Kidney tubule cell (primary cell): ENCODE measurements at regions not wholly inside any gene's neighbourhood (a gene's known extent, or its start where the extent isn't known, plus 50 kb on each side); places are given as distances from the start of the nearest gene placed in this dataset.
A peak's percentile ranks its signal among the peaks of the same experiment; 100 is the strongest.

Source experiments
- DNase-seq: peaks from one replicate; pipeline ENCODE4 v3.0.0-alpha.2; 2018; ENCODE audit warnings: low spot score

DNA sequence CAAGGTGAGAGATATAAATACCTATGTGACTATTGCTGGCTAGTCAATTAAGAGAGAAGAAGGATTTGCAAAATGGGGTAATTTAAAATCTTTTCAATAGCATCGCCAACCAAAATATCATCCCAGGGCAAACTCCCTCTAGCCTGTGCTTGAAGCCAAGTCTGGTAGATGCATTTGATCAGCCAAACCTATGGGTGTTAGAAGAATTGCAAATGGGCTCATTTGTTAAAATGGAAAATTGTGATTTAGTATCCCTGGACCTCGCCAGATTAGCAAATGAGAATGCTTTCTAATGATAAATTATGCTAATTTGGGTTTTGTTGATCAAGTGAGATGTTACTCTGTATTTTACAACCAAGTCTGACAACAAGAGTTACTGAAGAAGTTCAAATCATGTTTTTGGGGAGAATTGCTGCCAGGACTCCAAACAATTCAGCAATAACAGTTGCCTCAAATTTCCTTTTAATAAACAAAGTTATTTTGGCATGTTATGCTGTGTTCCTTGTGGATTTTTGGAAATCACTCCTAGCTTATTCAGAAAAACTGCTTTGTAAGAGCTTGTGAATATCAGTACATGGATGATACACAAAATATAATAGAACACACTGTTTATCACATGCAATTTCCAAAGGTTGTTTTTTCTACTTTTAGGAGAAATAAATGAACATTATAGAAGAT, 272.5 kb upstream of the PARD3B start:
- DNase-seq = no peak

DNA sequence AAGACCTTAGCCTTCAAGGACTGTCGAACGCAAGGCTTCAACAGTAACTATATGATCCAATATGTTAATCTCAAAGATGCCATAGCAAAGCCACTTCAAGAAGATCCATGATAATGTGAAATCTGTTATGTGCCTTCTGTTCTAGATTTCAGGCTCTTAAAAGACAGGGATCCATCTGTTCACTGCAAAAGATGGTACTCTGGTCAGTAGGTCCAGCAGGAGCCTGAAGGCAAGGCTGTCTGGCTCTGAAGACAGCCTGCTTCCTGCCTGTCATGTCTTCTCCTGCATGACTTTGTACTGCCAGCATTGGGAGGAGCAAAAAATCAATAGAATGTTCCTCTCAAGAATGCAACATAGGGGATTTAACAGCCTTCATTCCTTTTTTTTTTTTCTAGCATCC, 270.8 kb upstream of the PARD3B start:
- DNase-seq = no peak

DNA sequence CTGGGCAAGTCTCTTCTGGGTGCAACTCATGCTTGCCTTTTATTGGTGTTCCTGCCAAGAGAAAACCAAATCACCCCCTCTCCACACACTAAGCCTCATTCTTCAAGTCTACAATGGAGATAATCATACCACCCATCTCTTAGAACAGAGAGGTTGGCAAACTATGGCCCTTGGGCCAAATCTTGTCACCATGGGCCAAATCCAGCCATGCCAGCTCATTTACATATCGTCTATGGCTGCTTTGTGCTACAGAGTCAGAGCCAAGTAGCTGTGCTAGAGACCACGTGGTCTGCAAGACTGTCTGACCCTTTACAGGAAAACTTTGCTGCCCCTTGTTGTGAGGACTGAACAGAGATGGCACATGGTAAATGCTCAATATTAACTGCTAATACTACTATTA, 270.3 kb upstream of the PARD3B start:
- DNase-seq = no peak

DNA sequence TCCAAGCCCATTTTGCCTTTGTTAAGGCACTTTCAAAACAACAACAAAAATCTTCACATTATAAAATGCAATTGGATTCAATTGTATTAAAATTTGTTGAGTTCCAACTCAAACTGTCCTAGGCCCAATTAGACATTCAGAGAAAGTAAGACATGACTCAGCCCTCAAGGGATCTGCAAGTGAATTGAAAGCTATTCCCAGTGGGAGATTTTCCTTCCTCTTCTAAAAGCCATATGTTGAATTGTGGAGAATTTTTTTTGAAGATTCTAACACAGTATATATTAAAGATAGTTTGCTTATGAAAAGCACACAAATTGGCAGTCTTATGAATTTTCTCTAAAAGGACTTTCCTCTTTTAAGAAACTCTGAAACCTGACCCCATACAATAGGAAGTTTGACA, 268.0 kb upstream of the PARD3B start:
- DNase-seq = no peak

DNA sequence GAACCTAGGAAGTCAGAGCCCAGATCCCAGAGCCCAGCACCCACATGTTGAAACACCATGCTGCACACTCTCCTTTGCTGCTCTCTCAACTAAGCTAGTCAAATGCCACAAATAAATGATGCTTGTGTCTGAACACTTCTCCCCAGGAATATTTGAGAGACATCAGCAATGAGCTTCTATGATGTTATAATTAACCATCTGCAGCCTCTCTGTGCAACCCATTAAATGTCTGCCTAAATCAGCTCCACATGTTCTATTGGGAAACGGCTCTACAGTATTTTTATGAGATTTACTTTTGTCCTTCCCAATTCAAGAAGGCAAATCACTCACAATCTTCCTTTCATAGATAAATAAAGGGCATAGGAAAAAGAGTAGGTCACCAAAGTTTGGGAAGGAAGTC, 266.8 kb upstream of the PARD3B start:
- no peak for DNase-seq

DNA sequence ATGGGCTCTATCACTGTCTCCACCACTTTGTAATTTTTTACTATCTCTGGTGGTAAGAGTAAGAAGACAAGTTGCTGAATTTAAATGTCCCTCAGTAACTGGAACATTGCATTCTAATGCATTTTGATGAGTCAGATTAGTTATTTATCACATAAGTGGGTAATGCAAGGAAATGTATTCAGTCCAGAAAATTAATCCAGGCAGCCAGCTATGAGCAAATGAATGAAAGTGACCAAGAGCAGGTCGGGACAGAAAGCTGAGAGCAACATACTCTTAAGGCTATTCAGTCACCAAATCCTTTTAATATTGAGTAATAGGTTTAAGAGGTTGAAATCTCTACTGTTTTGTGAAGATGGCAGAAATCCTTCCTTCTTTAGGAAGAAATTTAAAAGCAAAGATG, 265.5 kb upstream of the PARD3B start:
- peak; percentile 6 for DNase-seq

DNA sequence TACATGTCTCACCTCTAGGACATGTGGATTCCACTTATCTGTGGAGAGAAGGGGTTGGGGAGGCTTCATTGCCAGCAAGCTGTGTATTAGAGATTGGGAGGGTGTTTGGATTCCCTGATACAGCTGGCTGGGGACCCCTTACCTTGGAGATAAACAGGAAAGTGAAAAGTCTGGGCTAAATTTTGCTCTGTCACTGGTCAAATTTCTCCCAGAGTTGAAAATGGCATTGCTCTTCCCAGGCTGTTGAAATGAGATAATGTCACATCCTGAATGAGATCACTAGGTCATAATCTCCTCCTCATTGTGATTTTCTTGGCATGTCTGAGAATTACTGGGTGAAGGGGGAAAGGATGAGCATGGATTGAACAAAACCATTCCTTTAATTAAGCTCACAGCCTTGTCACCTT, 265.0 kb upstream of the PARD3B start:
- DNase-seq = peak; percentile 32

DNA sequence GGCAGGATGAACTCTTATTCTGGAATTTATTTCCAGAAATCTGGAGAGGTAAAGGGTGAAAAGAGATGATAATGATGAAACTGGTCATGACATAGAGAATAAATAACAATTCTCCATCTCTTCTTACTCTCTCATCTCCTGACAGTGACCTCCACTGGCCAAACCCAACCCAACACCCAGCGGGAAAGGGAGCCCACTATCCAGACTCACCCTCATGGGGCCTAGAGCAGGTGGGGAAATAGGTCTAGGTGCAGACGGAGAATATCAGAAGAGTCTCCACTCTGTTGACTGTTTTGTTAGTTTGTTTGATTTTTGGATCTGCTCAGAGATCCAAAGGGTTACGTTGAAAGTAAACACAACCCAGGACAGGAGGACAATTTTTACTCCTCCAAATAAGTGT, 263.2 kb upstream of the PARD3B start:
- DNase-seq = no peak

DNA sequence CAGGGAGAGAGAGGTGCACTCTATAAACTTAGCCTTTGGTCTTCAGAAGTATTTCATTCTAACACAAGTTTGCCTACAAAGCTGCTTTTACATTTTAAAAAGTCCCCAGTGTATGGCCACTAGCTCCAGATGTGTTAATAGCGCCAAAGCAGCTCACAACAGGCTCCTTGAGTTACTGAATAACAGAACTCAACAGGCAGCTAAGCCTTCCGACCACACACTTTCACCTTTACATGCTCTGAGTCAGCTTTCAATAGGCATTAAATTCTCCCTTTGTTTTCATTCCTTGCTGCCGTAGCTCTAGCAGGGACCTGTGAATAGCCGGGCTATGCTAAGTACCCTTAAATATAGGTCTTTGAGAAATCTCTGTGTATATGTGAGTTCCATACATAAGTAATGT, 262.8 kb upstream of the PARD3B start:
- peak; percentile 83 for DNase-seq

DNA sequence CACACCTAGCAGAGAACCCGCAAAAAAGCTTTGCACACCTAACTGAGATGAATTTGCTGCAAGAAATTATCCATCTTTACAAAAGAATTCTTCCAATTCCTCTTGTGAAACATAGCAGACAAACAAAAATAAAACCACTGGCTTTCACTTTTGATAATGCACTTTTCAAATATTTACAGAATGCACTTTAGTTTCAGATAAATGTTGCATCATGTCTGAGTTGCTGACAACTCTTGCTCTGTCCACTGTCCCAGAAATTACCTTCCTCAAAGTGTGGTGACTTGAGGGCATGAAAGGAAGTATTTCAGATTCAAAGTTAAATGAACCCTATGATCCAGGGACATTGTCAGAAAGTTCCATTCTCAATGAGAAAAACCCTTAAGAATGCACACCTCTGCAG, 256.2 kb upstream of the PARD3B start:
- DNase-seq = no peak

DNA sequence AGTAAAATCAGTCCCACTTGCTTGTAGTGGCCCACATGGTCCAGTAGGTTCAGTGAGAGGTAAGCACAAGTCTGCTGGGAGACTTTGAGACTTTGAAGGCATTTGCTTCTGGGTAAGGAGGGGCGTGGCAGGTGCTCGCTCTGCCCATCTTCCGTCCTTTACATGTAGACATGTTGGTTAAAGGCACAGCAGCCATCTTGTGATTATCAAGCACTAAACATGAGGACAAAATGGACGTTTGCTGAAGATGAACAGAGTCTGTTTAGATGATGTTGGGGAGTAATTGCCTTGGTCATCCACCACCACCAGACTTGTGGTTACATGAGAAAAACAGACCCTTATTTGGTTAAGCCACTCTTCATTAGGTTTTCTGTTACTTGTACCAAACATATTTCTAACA, 252.8 kb upstream of the PARD3B start:
- no peak for DNase-seq

DNA sequence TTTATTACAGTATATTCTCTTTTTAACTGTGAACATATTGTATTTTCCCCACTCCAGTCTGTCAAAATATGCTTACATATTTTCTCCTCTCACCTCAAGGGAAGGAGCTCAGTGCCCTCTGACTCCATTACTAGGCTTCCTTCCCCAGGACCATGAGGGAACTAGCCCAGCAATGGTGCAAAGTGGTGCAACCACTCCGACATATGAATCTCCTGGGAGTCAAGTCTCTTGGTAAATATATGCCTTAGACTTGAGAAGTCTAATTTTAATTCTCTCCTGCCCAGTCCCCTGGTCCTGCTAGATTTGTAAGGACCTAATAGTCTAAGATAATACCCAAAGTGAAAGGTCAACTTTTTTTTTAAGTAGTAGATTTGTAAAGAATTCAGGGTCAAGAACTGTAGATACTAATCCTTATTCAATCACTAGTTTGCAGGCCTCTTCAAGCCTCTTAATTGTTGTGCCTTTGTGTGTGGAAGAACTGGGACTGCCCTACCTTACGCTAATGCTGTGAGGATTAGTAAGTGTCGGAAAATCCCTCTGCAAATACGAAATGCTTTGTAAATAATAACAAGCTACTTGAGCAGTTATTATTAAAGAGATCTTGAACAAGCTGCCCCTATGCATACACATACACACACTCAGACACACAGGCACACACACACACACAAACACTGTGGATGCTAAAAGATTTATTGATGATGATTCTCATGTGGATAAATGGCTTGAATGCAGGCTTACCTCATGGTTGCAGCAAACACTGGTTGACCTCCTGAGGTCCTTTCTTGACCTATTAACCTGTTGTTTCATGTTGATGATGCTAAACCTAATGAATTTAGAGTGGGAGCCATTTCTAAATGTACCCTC, 251.2 kb upstream of the PARD3B start:
- no peak for DNase-seq

DNA sequence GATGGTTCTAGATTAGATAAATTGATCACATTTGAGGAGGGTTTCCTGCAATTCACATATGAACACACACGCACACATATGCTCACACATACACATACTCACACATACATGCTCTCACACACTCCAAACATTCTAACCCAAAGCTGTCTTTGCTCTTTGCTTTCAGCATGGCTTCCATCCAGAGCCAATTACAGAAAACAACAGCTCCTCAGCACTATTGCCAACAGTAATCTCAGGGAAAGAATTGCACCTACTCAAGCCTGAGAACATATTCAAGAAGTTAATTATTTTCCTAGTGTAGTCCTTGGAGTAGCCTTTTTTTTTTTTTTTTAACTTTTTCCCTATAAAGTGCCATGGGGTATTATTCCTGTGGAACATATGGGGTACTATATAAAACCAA, 246.9 kb upstream of the PARD3B start:
- DNase-seq = no peak

DNA sequence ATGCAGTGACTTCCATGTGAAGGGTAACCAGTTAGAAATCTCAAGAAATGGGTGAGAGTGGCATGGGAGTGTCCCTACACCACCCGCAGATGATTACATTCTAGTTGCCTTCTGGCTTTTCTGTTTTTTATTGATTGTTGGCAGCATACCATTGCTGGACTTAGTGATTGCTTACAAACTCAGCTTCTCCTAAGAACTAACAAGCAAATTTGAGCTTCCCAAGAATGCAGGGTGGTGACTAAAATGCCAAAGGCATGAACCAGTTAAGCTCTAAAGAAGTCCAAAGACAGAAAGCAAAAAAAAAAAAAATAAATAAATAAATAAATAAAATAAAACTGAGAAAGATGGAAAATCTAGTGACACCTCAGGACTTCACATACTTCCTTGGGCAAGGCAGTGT, 245.5 kb upstream of the PARD3B start:
- no peak for DNase-seq

DNA sequence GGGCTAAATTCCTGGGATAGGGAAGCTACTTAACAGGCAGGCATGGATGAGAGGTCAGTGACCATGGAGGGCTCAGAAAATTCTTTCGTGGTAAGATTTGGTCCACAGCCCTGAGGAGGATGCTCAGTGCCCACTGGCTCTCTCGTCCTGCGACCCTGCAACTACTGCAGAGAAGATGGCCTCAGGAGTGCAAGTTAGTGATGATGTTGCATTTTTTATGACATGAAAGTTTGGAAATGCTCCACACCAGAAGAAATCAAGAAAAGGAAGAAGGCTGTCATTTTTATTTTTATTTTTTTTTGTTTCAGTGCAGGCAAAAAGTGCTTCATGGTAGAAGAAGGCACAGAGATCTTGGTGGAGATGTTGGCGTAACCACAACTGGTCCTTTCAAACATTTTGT, 238.6 kb upstream of the PARD3B start:
- DNase-seq = no peak

DNA sequence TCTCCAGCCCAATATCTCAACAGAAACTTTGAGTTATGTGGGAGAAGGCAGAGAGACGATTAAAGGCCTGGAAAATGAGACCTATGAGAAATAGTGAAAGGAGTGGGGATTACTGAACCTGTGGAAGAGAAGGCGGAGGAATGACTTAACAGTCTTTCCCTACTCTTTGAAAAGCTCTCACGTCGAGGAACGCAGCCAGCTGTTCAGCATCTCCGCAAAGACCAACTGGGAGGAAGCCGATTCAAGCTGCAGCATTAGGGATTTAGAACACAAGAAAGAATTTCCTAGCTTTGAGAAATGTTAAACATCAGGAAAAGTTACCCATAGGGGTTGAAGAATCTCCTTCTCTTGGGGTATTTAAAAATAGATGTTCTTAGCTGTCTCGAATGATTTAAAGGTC, 233.2 kb upstream of the PARD3B start:
- no peak for DNase-seq

DNA sequence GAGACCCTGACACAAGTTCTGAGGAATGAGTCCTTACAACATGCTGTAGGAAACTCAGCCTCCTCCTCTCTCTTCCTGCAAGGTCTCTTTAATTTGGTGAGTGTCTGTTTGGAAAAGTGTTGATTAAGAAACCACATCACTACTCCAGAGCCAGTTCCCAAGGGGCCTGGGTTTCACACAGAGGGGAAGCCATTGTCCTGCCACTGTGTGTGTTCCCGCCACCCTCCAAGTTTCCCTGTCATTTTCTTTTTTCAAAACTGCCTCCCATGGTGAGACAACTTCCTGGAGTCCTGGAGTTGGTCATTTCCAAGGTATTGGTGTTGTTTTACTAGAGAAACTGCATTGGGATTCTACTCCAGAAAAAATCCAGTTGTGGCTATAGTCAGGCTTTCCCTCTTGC, 232.0 kb upstream of the PARD3B start:
- no peak for DNase-seq

DNA sequence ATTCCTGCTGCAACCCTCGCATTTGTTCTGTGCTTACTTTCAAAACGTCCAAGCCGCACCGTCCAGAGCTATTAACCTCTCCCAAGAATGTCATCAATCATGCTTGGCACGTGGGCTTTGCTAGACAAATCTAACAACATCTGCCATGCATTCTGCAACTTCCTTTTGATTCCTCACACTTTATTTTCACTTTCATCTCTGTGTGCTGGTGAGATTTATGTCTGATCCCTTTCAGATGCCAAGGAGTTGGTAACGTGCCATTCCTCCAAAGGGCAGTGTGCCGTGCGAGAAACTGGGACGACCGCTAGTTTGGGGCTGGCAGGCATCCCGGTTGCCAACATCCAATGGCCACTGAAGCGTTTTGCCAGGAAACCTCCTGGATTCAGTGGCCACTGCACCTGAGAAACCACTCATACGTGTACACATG, 230.0 kb upstream of the PARD3B start:
- DNase-seq = peak; percentile 82

DNA sequence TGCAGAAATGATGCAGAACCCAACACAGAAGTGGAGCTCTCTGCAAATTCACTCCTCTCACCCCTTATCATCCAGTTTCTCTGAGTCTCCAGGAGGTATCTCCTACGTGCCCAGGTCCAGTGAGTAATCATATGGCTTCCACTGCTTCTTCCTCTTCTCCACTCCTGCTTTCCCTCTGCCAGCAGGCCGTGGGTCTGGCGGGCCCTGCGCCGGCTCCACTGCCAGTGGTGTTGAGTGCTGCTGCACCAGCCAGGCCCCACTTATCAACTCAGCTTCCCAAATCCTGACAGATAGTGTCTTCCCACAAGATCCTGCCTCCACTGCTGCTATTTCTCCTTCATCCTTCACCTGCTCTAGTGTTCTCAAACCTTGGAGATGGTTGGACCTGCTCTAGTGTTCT, 227.6 kb upstream of the PARD3B start:
- DNase-seq = no peak

DNA sequence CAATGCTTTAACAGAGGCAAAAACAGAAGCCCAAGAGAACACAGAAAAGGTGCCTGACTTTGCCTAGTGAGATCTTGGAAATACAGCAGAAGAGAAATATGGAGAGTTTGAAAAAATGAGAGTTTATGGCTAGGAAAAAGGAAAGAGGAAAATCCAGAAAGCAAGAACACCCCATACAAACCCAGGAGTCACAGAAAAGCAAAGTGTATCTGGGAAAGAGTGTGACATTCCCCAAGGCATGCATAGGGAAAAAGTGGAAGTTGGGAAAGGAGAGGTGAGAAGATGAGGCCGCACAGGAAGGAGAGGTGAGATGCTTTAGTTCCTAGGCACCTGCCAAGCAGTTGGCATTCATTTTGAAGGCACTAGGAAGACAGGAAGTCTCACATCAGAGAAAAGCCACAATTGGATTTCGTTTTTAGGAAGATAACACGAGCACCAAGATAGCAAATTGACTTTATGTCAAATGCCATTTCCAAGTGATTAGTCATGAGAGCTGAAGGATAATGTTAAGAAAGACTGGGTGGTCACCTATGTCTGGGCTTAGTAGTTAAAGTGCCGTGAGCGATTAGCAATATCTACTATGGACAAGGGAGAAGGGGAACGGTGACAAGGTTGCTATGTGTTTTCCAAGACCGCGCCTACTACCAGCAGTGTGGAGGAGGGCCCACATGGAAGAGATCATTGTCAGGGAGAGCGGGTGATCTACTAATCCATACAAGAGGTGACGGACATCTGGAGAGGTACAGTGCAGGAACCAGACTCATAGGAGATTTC, 224.1 kb upstream of the PARD3B start:
- DNase-seq = no peak

DNA sequence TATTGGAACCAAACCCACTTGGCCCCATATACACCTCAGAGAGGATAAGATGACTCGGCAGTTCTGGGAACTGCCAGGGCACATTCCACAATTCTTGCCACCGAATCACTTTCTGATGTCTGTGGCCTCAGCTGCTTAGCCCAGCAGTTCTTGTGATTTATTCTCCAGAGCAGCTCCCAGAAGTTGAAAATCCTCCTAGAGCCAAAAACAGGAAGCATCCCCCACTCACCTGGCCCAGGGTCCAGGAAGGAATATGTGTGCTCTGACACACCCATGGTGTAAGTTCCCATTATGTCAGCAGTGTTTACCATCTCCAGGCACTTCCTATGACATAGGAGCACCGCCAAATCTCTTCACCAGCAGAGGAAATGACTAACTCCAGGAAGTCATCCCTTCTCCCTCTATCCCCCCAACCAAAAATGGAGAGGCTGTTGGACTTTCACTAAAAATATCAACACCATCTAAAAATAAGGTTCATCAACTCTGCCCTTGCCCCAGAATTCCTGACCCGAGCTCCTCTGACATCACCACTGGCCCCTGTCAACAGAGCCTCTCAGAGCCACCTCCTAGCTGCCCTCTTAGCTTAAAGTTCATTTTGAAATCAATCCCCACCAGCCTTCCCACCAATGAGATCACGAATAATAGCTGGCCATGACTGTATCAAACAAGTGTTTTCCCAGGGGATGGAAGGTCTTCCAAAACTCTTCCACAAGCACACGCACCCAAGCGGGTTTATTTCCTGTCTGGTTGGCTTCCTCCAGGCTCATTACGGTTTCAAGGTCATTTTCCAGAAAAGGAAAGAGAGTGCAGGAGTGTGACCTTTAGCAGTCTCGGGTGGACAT, 223.1 kb upstream of the PARD3B start:
- DNase-seq = peak; percentile 73

DNA sequence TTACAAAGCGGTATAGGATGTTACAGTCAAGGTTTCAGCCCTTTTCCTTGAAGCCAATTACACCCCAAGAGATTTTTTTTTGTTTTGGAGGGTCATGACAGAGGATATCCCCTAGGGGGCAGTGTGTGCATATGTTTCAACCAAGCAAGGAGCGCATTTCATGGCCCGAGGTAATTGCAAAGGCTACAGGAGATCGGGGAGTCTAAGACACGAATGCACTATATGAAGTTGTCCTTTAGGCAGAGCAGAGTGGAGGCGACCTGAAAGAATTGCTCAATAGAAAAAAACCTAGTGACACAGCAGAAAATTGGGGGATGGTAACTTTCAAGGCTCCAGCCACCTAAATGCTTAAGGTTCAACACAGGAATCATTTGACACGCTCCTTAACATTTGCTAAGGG, 219.8 kb upstream of the PARD3B start:
- peak; percentile 79 for DNase-seq
